GM21825 (cell line): ENCODE measurements at regions not wholly inside any gene's neighbourhood (a gene's known extent, or its start where the extent isn't known, plus 50 kb on each side); places are given as distances from the start of the nearest gene placed in this dataset.

Source experiments
- ATAC-seq: cut with Tn5 transposase; IDR thresholded peaks from one replicate; pipeline ENCODE4 v1.9.1; 2021; ENCODE audit warnings: mild to moderate bottlenecking, moderate library complexity; ENCODE audit not compliant: unreplicated experiment

DNA sequence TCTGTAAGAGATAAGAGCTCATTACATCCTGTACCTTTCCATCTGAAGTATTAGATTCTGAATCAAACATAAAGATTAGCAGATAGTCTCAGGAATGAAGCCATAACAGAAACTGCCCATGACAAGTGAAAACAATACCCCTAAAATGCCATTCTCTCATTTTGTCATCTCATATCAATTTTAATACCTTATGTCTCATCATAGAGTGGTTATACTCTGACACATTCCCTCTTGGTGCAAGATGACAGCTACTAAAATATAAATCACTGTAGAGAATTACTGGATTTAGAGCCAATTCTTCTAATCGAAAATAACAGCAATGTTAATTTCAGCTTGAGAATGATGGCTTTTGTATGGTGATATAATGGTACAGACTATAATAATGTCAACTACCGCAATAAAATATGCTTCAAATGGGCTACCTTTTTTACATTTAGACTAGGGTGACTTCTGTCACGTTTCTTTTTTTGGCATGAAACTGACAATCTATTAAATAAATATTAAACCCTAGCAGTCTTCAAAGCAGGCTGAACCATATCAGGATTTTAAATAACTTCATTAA lies 125.1 kb upstream of the ITGA4 start:
- ATAC-seq, result no peak

DNA sequence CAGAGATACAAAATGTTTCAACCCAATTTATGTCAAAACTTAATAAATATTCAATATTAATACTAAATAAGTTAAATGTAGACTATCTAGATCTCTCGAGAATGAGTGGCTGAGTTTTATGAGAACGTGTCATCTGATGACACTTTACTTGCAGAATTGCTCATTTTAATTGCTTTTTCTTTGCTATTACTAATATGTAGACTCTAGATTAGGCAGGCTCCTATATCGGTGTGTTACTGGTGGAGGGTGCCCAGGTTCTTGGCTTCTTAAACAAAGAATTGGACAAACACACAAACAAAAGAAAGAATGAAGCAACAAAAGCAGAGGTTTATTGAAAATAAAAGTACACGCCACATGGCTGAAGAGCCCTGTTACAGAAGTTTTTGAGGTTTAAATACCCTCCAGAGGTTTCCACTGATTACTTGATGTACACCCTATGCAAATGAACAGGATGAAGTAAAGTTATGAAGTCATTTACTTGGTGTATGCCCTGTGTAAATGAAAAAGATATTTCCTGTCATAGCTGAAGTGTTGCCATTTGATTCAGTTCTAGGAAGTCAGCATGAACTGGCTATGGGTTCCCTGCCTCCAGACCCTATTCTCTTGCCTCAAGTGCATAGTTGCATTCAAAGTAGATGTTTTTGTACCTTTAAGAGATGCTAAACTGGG lies 122.9 kb upstream of the ITGA4 start:
- ATAC-seq, result no peak

DNA sequence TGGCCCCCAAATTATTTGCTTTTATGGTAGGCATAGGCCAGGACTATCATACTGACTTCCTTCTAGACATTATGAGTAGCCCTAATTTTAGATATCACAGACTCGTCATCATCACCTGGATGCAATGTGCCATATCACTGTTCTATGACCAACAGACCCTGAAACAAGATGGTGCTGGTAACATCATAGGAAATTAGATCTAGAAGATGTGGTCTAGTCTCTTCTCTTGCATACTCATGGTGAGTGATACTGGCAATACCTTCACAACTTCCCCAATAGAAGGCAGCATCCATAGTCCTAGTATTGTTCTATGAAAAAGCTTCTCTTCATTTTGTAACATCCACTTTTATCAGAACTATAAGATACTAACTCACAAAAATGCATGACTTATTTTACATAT lies 116.3 kb upstream of the ITGA4 start:
- no peak for ATAC-seq

DNA sequence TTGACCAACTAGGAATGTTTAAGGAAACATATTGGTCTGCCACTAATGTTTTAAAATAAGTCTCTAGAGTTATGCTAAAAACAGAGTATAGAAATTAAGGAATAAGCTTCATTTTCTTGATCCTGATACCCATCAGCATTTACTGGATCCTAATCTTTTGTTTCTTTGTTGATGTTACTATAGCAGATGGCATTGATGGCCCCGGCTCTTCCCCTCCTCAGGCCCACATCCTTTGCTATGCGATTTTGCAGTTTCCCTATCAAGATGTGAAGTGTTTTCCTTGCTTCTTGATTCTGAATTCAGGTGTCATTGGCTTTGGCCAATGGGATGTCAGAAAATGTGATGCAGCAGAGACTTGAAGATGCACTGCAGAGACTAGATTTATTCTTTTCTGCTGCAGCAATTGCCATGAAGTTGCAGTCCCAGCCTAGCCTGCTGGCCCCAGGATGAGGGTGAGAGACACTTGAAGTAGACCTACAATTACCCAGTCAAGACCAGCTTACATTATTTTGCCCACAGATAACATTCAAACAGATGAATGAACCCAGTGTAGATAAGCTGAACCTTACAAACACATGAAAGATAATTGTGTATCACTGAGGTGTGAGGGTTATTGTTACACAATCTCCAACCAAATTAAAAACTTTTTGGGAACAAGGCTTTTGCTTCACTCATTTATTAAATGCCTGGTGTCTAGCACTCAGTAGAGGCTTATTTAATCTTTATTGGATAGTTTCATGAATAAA lies 115.2 kb upstream of the ITGA4 start:
- ATAC-seq, result no peak

DNA sequence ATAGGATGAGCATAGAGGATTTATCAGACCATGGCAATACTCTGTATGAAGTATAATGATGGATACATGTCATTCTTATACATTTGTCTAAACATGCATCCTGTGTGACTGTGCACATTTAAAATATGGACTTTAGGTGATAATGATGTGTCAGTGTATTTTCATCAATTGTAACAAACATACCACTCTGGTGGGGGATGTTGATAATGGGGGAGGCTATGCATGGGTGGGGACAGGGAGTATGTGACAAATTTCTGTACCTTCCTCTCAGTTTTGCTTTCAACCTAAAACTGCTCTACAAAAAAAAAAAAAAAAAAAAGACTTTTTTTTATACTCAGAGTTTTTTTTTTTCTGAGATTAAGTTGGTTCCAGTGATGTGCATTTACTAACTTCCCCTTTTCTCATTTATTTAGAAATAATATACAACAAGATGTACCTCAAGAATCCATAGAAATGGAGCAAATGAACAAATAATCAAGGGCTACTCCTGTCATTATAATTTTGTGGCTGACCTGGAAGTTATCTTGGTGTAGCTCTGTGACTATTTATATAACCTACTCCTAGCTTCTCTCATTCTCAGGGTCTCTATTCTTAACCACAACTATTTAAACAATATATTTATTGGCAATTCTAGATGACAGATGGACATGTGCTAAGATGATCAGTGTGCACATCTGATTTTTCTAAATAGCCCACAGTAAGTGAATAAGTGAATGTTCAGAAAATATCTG lies 108.9 kb upstream of the ITGA4 start:
- ATAC-seq, result peak; percentile 85

DNA sequence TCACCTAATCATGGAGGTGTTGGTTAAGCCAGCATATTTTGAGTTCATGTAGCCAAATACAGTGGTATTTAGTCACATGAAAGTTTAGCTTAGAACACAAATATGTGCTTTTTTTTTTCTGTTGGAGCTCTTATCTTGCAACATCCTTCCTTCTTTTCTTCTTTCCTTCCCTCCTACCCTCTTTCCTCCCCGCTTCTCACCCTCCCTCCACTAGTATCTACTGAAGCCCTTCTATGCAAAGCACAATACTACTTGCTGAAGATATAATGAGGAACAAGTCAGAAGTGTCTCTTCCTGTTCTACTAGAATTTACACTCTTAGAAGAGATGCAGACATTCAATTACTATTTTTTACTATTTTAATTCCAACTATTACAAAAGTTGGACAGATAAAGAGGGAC lies 105.0 kb upstream of the ITGA4 start:
- no peak for ATAC-seq

DNA sequence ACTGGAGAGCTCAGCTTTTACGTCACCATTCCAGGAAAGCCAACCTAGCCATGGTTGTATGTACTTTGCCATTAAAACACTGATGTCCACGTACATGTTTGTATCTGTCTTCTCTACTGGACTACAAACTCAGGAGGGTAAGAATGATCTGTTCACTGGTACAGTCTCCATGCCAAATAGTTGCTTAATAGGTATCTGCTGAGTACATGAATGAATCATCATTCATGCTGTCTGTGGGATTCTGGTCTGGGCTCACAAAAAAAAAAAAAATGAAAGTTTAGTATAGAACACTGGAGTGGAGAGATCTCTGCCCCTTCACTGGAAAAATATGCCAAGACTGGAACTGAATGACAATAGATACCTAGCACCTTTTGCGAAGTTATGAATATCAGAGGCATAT lies 102.6 kb upstream of the ITGA4 start:
- no peak for ATAC-seq

DNA sequence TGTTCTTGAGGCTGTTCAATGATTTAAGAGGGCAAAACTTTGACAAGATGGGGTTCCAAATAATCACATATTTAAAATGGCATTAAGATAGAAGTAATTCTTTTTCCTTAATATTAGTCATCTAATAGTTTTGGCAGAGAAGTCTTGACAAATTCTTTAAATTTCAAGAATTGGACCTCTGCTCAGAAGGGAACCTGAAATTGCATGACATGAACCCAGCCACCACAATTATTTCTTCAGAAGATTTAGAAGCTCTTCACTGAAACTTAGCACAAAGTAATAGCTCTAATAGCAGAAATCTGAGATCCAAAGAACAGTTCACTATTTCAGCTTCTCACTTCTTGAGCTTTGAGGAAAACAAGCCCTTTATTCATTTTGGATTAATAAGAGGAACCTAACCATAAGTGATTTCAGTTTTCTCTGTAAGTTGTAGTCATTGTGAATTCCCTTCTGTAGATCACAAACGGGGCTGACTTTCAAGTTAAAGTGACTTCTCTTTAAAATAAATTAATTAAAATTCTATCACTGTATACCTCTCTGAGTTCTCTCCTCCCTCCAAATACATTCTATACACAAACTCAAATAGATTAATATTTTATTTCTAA lies 100.6 kb upstream of the ITGA4 start:
- ATAC-seq, result no peak

DNA sequence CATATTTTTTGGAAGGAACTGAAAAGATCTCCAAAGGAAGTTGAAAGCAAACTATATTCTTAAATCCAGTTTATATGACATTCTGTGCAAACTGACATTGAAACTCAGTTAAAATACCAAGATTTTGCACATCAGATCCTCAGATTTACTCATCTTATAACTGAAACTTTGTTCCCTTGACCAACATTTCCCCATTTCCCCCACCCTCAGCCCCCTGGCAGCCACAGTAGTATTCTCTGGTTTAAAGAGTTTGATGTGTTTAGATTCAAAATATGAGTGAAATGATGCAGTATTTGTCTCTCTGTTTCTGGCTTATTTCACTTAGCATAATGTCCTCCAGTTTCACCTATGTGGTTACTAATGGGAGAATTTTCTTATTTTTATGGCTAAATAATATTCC lies 99.2 kb upstream of the ITGA4 start:
- no peak for ATAC-seq

DNA sequence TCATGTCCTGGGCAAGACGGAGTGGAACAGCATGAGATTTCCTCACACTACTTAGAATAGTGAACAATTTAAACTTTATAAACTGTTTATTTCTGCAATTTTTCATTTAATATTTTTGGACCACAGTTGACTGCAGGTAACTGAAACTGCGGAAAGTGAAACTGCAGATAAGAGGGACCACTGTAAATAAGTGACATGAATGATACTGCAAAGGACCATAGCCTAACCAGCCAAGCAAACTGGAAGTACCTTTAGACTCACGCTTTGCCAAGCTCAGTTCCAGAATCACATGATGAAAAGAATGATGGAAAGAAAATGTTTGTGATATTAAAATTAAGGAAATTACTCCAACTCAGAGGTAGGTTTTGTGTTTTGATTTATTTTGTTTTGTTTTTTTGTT lies 94.6 kb upstream of the ITGA4 start:
- ATAC-seq, result no peak

DNA sequence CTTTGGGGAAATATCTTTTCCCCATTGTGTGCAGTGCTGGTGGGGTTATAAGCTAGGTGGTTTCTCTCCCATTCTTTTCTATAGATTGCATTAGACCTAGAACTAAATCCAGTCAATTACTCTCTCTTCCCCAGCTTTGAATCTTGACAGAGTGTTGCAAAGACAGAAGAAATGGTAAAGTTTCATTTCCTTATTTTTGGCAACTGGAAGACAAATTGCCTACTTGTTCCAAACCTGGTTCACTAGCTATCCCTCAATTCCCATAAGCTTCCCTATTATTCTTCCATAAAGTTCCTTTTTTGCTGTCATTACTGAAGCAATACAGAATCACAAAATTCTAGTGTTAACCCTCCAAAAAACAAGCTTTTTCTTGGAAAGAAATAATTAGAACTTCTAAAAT lies 94.0 kb upstream of the ITGA4 start:
- ATAC-seq, result no peak

DNA sequence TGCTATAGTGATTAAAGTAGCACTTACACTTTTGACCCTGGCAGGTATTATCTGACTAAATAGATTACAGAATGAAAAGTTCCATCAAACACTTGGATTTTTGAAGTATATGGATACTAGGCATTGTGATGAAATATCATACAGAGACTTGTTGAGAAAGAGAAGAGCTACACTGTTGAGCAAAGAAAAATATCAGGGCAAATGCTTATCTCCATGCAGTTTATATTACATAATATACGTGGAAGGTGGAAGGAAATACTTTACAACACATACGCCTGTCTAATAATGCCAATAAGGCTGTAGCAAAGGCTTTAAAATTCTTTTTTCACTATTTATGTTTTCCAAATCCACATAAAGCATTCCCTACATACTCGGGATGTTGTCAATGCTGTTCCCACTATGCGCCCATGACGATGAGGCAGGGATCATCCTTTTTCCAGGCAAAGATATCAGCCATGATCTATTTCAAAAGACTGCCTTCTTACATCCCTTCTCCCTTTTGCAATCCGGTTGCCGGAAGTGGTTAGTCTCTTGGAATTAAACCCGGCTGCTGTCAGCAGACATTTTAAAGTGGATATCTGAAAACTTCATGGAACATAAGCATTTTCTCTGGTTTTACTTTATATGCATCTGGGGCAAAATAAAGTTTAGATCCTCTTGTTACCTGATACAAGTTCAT lies 92.6 kb upstream of the ITGA4 start:
- no peak for ATAC-seq

DNA sequence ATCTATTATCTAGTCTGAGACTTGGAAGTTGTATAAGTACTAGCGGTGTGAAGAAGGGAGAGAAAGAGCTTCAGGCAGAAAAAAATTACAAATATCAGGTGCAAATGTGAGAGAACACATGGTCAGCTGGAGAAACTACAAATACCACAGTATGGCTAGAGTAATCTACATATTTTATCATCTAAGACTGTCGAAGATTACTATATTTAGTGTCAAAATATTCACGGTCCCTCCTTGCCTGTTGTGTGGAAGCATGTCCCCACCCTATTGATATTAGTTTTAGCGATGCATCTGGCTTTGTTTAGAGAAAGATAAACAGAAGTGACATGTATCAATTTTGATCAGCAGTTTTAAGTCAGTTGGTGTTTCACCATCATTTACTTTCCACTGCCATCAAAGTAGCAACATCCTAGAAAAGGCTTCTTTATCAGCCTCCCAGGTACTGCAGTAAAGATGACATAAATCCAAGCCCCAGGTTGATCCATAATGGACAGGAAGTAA lies 90.5 kb upstream of the ITGA4 start:
- no peak for ATAC-seq

DNA sequence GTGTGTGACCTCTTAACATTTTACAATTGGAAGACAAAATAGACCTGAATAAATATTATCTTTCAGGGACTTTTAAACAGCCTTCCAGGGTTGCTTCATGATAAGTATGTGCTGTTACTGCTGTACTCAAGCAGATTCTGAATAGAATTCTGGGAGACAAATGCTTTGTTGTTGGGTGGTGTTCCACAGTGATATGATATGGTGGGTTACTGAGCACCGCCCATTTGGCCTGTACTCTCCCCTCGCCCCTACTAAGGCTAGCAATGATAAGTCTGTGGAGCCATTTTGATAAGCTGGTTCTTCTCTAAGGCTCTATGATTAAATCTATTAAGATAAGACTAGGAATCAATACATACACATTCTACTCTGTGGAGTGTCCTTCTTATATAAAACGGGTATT lies 89.8 kb upstream of the ITGA4 start:
- no peak for ATAC-seq

DNA sequence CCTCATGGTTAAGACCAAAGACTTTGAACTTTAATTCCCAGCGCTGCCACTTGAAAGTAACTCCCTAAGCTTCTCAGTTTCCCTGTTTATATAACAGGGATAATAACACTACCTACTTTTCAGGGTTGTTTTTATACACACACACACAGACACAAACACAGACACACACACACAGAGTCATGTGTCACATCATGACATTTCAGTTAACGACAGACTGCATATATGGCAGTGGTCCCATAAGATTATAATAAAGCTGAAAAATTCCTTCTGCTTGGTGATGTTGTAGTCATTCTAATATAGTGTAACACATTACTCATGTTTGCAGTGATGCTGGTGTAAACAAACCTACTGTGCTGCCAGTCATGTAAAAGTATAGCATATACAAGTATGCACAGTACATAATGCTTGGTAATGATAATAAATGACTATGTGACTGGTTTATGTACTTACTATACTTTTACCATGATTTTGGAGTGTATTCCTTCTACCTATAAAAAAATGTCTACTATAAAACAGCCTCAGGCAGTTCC lies 89.2 kb upstream of the ITGA4 start:
- ATAC-seq, result no peak

DNA sequence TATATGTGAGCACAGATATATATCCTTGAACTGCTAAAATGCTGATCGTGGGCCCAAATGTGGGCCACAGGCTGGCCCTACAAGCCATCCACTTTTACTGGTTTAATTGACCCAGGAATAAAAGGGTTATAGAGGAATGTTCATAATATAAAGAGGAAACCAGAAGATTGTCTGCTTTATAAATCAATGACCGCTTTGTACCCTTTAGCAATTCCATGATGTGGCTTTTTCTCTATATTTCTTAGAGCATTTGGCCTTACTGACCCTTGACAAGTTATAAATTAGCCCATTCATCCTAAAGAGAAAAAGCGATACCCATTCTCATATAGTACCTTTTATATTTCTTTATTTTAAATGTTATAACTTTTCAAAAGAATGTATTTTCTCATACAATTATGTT lies 87.1 kb upstream of the ITGA4 start:
- ATAC-seq, result no peak

DNA sequence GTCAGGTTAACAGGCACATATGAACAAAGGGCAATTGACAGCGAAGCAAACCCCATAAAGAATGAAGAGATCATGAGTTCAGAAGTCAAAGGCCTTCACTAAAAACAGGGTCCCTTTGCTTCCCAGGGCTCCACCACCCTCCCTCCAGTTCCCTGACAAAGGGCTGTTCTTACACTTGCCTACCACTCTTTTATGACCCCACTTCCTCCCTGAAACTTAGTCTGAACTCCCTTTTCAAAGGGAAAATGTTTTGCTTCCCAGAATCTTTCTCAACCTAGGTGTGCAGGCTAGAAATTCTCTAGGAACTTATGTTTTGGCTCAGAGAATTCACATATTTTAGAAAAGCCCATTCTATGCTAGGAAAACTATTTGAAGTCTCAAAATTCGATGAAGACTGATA lies 86.0 kb upstream of the ITGA4 start:
- no peak for ATAC-seq

DNA sequence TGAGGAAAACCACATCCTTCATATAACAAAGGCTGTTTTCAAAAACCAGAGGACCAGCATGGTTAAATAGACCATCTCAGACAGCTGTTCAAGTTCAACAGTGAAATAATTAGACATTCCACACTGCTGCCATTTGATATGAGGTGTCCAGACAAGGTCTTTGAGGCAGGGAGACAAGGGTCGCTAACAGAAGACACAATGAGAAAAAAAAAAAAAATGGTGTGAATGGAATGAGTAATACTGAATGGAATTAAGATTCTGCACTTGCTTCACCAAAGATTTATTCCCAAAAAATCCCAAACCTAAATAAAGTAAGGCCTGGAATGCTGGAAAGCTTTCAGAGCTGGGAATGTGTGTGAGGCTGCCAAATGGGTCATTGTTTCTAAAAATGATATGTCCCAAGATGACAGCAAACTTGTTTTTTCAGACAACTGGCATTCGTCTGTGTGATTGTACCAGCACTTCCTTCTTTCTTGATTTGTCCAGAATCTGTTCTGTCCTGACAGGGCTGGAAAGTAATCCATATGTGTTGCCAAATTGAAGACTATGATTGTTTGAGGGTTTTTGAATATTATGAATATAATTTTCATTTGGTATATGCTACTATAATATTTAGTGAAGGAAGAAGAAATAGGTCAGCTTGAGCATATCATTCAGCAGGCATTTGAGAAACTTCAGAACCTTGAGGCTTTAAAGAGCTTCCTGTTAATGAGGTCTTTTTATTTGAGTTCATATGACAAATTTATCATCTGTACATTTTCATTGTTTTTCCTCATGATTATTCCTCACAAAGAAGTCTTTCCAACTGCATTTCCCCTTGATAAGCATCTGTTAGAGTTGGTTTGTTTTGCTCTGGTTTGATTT lies 85.2 kb upstream of the ITGA4 start:
- no peak for ATAC-seq

DNA sequence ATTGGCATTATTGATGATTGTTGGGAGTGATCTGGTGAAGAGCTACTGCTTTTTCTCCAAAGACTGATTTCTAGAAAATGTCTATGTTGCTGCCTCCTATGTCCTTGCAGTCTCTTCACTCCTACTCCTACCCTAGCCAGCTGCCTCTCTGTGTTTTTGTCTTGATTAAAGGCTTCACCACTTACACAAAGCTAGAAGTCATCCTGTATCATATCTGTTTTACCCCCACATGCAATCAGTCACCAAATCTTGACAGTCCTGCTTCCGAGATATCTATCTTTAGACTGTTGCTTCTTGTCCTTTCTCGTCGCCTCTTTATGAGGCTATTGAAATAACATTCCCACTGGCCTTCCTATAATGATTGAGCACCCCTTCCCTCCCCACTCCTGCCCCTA lies 84.5 kb upstream of the ITGA4 start:
- ATAC-seq, result no peak
